D341Med (cell line): ENCODE measurements at regions not wholly inside any gene's neighbourhood (a gene's known extent, or its start where the extent isn't known, plus 50 kb on each side); places are given as distances from the start of the nearest gene placed in this dataset.
"Not testable (repeated sequence)": the region's sequence is repeated elsewhere in the genome, so short reads cannot be mapped to it uniquely, and the experiment has no call there.

Source experiments
- DNase-seq: peaks from one replicate; pipeline ENCODE4 v3.0.0; 2012; ENCODE audit warnings: low spot score

- DNase-seq = no peak
Measured at GRCh38 chr13:72585254-72585653, 142.2 kb downstream of the MZT1 start.

GRCh38 chr13:72571191-72571590 is 156.2 kb downstream of the MZT1 start:
- DNase-seq = no peak

GRCh38 chr13:72570019-72570418 is 157.4 kb downstream of the MZT1 start:
- no peak for DNase-seq

- DNase-seq = no peak
Measured at GRCh38 chr13:72567566-72567965, 159.9 kb downstream of the MZT1 start.

GRCh38 chr13:72566526-72566925 is 160.9 kb downstream of the MZT1 start:
- no peak for DNase-seq

GRCh38 chr13:72565893-72566292 is 161.5 kb downstream of the MZT1 start:
- peak; percentile 31 for DNase-seq

- DNase-seq = no peak
Measured at GRCh38 chr13:72562686-72563085, 164.7 kb downstream of the MZT1 start.

GRCh38 chr13:72561791-72562190 is 165.6 kb downstream of the MZT1 start:
- DNase-seq = no peak

GRCh38 chr13:72559716-72560115 is 167.7 kb downstream of the MZT1 start:
- no peak for DNase-seq

- DNase-seq = no peak
Measured at GRCh38 chr13:72556945-72557344, 170.5 kb downstream of the MZT1 start.

GRCh38 chr13:72555601-72556000 is 171.8 kb downstream of the MZT1 start:
- DNase-seq = no peak

- no peak for DNase-seq
Measured at GRCh38 chr13:72552731-72553130, 174.7 kb downstream of the MZT1 start.

- not testable (repeated sequence) for DNase-seq
Measured at GRCh38 chr13:72545895-72546294, 181.5 kb downstream of the MZT1 start.

GRCh38 chr13:72545030-72545719 is 182.3 kb downstream of the MZT1 start:
- no peak for DNase-seq

GRCh38 chr13:72544042-72544441 is 183.4 kb downstream of the MZT1 start:
- DNase-seq = no peak

GRCh38 chr13:72542241-72542640 is 185.2 kb downstream of the MZT1 start:
- no peak for DNase-seq

- no peak for DNase-seq
Measured at GRCh38 chr13:72541674-72542073, 185.8 kb downstream of the MZT1 start.

GRCh38 chr13:72540881-72541280 is 186.5 kb downstream of the MZT1 start:
- no peak for DNase-seq

- no peak for DNase-seq
Measured at GRCh38 chr13:72539925-72540324, 187.5 kb downstream of the MZT1 start.

GRCh38 chr13:72537782-72538181 is 189.6 kb downstream of the MZT1 start:
- no peak for DNase-seq

GRCh38 chr13:72537395-72537780 is 190.0 kb downstream of the MZT1 start:
- DNase-seq = no peak

GRCh38 chr13:72536714-72537394 is 190.6 kb downstream of the MZT1 start:
- no peak for DNase-seq

- DNase-seq = no peak
Measured at GRCh38 chr13:72534951-72535640, 192.3 kb downstream of the MZT1 start.
